Activated naive CD4-positive, alpha-beta T cell treated with Interleukin-2 at 50 U/mL for 16 hours (primary cell): ENCODE measurements at regions not wholly inside any gene's neighbourhood (a gene's known extent, or its start where the extent isn't known, plus 50 kb on each side); places are given as distances from the start of the nearest gene placed in this dataset.

Experiments used
- DNase-seq: peaks from one replicate; pipeline ENCODE4 v3.0.0-alpha.2; 2020

DNA sequence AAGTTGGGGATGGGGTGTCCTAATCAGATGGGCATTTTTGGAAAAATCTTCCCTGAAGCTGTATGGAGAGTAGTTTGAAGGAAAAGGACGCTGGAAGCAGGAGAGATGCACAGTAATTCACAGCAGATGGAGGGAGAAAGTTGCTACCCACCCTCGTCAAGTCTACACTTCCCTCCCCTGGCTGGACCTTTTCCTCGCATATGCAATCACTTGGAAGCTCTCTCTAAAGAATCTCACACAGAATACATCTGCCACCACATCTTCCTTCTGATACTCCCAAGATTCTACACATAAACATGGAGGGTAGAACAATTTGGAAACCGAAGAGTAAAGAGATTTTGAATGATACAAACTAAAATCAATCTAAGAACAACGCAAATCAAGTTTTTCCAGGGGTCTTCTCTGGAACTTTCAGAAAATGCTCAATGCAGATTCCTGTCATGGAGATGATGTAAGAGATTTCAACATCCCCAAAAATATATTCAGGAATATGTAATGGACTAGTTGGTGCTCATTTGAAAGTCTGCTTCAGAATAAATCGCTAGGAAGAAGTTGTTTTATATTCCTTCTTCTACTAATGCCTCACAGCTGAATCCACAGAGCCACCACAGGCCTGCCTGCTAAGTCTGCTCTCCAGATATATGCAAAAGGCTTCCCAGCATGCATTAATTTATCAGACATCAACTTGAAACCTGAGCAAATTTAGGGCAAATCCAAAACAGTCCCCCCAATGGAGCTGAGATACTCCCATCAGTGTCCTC lies 291.5 kb downstream of the LRATD1 start:
- DNase-seq = no peak

DNA sequence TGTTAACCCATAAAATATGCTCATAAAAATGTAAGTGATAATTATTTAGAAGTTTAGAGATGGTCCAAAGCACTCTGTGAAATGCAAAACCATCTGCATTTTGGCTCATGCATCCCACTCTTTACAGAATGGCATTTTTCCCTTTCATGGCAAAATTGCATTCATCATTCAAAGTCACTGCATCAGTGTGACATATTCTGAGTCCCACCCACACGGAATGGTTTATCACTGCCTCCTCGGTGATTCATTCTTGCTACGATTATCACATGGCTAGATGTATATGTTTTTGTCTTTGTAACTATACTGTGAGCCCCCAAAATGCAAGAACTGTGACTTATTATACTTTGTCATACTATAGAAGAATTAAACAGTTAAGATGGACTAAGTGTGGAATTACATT lies 293.0 kb downstream of the LRATD1 start:
- no peak for DNase-seq

DNA sequence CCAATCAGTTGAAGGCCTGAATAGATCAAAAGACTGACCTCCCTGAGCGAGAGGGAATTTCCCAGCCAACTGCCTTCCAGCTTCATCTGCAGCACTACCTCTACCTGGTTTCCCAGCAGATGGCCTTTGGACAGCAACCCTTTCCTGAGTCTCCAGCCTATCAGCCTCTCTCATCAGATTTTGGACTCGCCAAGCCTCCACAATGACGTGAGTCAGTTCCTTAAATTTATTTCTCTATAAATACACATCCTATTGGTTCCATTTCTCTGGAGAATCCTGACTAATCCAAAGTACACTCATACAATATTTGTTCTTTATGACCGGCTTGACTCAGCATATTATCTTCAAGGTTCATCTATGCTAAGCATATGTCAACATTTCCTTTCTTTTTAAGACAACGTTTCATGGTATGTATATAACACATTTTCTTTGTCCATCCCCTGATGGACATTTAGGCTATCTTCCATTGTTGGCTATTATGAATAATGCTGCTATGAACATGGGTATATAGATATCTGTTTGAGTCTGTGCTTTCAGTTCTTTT lies 294.6 kb downstream of the LRATD1 start:
- no peak for DNase-seq

DNA sequence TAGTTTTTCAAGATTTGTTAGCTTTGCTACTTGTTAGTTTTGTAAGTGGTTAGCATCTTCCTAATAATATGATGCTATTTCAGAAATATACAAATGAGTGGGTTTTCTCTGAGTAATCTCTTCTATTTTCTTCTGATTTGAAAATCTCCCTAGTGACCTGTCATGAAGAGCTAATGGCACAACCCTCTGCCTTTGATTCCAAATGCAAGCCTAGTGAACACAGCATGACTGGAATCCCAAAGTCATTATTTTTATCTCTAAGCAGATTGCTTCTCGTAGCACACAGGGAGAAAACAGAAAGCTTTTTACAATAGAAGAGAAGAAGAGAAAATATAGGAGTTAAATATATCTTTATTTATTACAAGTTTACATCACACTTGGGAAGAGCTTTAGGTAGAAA lies 295.5 kb downstream of the LRATD1 start:
- no peak for DNase-seq

DNA sequence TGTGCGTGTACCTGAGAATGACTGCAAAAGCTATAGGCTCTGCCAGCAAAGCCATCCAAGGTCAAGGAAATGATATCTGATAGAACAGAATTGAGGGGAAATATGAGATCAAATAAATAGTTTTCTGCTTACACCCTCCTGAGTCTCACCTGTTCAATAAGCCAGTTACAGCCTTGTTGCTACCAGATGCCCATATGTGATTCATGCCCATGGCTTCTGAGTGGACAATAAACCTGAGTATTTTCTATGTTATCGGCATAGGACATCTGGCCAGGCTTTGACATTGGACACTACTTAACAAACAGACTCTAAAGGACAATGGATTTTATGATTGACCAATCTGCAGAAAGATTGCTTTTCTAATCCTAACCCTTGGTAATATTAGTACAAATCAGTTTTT lies 297.9 kb downstream of the LRATD1 start:
- no peak for DNase-seq

DNA sequence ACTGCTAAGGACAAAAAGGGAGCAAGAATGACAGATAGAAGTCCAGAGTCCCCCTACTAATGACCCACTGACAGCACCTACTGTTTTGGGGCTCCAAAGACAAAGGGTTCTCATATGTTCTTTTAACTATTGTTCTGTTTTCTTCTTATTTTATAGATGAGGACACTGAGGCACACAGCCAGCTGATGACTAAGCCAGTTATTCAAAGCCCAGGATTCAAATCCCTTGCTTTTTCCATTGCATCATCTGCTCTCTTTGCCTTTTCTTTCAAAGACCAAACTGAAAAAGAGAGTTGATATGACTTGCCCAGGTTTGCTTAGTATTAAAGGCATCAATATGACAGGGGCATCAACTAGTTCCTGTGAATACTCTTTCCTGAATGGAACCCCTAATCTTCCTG lies 299.8 kb downstream of the LRATD1 start:
- no peak for DNase-seq

DNA sequence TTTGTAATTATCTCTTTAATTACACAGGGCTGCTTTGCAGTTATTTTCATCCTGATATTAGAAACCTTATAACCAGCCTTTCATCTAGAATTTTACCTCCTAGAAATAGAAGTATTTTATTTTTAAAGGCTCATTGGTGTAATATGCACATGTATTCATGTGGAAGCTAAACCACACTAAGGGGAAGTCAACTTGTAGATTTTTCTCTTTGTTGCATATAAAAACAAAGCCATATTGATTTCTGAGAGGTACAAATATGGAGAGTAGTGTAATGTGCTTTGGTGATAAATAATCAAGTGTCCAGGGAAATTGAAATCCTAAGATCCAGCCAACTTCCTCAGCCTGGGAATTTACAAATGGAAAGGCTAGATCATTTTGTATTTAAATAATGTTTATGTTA lies 301.2 kb downstream of the LRATD1 start:
- no peak for DNase-seq

DNA sequence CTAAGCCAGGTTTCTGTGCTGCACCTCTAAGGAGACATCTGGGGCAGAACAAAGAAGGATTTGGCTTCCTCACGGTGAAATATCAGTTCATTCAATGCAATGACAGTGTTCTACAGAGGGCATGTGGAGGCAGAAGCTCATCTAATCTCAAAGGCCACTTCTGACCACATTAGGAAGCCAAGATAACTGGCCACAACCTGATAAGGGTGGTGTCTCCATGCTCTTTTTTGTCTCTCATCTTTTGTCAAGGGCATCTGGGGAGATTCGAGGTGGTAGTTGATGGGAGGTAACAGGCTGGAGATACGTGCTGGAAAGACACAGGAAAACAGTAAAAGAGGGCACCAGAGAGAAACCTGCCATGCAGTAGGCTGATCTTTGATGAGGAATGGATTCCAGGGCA lies 303.9 kb downstream of the LRATD1 start:
- DNase-seq = no peak

DNA sequence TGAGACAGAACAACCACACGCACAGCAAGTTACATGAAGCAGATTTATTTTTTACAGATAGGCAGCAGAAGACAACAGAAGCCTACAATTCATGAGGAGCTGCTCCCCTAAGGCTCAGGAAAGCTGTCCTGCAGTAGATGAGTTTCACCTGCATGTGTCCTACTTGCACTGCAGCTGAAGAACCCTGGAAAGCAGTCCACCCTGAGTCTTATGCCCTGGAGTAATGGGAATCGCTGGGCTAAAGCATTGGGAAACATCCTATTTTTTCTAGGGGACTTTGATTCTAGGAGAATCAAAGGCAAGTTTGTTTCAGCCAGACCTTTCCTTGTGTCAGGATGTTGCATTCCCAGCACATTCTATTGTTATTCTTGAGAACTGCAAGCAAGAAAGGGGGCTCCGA lies 304.8 kb downstream of the LRATD1 start:
- DNase-seq = no peak

DNA sequence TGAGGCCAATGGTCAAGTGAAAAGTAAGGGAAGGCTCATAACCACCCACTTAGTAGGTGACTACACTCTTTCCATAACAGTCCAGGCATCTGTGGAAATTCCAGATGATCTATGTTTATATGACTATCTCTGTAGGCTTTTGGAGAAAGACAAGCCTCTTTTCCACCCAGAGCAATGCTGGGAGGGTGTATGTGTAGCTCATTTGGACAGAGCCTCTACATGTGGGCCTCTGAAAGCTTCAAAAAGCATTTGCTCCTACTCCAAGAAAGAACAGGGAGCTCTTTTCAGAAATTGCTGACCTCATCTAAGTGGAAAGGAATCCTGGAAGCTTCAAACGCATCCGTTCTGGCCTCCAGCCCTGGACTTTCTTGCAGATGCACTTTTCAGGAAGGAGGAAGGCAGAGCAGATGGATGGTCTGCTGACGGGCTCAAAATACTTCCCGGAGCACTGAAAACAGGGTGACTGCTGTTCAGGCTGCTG lies 308.7 kb downstream of the LRATD1 start:
- no peak for DNase-seq

DNA sequence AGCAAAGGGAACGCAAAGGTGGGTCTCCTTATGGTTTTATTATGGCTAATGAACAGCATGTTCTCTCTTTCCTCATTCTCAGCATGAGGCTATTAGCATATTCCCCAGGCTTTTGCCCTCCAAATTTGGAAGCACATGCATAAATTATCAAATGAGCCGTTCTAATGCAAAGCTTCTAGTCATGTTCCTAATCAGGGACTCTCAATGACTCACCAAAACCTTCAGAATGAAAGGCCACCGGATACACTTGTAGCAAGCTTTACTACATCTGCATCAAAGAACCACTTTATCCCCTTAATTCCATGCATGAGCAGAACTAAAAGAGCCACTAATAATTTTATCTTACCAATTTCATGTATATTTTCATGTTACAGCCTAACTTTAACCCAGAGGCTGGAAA lies 310.5 kb downstream of the LRATD1 start:
- no peak for DNase-seq

DNA sequence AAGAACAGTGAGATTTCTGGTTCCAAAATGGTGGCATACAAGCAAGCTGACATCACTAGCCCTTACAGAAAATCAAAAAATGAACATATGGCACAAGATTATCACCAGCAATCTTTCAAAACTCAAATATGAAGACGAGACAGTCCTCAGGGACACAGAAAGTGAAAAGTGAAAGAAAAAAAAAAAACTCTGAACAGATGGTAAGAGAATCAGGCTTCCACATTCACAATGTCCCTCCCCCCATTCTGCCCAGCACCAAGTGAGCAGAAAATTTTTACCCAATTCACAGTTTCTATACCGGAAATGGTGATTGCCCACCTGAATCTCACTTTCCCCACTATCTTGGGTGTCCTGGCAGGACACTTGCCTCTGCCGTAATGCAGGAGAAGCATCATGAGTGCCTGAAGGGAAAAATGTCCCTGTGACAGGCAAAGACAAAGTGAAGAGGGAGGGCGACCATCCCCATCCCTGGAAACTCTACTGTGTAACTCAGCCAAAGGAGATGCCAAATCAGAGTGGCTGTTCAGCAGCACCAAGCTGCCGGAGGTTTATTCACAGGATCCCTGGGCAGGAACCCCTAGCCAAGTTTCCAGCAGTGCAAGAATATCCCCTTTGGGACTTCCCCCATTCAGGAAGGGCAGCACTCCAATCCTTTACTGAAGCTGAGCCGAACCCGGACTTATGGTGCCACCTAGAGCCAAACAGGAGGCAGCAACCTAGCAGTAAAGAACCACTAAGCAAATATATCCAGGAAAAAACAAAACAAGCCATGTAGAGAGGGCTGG lies 312.2 kb downstream of the LRATD1 start:
- no peak for DNase-seq

DNA sequence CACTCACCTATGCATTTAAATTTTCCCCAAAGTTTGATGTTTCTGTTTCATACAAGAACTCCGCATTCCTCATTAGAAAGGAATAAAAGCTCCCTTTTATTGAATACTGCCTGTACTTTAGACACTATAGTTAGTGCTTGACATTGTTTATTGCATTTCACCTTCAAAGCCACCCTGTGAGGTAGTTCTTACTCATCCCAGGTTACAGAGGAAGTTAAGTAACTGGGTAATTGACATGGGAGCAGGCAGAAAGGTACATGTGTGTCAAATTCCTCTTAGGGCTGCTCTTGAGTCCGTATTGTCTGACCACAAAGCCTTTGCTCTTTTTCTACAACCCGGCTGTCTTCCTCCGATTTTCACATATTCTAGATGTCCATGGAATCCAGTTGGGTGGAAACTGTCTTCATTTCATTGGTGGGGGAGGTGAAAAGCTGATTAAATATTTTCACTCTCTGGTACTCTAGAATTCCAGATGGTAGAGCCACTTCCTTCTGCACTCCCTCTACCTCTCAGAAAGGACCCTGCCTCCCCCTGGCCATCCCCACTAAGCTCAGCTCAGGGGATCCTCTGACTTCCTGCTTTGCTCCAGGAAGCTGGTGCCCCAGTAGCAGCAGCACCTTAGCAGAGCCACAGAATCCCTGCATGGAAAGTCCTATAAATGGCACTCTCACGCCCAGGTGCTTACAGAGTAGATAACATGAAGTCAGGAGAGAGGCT lies 319.2 kb downstream of the LRATD1 start:
- DNase-seq = no peak

DNA sequence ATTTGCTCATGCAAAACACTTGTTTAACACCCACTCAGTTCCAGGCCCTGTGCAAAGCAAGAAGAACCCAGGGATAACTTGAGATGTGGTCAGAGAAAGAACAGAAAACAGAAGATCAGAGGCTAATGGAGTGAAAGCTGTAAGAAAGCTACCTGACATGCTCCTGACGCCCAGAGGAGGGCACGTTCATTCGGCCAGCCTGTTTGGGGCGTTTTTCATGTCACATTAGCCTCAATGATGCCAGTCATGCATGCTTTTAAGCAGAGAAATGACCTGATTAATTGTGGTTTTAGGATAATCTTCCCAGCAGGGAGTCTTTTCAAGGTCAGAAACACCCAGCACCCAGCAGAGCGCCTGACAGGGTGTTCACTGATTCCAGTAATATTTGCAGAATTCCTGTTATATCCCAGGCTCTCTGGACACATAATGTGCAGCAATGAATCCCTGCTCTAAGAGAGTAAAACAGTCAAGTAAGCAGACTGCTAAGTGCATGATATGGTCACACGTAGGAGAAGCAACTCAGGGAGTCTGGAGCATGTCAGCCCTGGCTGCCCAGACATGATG lies 320.0 kb downstream of the LRATD1 start:
- no peak for DNase-seq

DNA sequence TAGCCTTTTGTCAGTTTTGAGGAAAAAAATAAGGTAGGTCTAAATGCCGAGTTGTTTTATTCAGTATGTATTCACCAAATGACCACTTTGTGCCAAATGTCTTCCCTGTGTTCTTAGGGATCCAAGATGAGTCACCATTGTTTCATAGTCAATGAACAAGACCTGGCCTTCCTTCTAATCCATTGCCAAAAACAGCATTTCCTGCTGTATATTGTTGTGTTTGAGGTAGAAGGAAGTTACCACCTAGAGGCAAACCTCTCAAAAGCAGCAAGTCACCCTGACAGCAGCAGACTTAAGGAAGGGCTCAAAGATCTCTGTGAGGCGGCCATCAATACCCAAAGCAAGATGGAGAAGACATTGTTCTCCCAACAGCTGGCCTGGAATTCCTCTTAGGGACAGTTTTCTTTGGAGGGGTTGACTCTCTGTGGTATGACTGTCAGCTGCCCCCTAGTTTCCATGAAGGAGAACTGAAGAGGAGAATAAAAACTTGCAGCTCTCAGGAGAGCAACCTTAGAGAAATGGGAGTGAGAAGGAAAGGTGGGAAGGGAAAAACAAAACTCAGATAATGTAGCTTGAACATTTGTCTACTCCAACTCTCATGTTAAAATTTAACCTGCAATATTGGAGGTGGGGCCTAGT lies 328.3 kb downstream of the LRATD1 start:
- no peak for DNase-seq

DNA sequence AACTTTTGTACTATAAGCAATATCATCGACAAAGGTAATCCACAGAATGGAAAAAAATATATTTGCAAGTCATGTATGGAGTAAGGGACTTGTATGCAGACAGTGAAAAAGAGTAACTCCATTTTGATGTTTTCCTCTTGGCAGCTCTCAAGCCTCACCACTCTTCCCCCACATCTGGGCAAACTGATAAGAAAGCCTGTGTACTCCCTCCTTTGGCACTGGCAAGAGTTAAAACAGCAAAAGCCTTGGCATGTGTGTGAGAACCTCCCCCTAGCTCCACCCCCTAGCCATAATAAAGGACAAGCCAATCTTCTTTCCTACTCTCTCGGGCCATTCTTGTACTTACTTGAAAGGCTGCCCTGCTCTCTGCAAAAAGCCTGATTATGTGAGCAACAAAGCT lies 335.2 kb downstream of the LRATD1 start:
- DNase-seq = no peak

DNA sequence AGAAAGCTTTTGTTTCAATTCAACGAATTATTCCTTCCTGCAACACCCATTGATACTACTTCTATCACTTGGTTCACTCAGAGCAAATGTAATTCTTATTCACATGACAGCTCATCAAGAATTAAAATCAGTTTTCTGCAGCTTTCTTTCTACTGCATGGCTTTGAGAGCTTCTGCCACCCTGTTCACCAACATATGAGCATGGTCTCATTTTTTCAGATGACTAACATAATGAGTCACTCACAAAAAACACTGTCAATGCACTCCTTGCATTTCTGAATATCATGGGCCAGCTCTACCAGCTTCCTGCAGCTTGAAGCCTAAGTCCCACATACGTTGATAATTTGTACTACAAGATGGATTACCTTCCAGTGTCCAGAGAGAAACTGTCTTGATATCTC lies 342.9 kb downstream of the LRATD1 start:
- no peak for DNase-seq

DNA sequence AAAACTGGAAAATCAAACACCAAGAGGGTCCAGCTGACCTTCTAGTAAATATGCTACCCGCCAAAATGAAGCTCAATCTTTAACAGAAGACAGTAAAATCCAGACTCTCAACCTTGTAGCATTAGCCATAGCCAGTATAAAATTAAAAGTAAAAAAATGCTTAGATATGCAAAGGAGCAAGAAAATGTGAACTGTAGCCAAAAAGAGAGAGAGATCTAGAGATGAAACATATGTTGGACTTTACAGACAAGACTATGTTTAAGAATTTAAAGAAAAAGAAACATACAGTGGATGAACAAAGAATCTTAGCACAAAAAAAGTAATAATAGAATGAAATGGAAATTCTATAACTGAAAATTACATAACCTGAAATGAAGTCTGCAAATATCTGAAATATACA lies 344.5 kb downstream of the LRATD1 start:
- no peak for DNase-seq

DNA sequence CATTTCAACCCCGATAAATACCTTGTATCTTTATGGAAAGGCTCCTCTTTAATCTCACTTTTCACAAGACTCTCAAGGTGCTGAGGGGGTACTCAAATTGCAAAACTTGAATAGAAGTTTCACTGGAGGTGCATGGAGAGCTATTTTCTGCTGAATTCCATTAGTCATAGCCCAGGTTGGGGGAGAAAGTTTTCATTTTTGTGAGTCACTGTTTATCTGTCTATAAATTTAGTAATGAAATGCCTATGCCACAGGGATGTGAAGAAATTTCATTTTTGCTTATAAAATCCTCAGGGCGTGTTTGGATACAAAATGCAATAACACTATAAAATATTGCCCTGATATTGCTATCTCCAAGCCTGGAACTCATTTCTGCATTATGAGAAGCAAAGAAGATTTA lies 346.3 kb downstream of the LRATD1 start:
- DNase-seq = no peak

DNA sequence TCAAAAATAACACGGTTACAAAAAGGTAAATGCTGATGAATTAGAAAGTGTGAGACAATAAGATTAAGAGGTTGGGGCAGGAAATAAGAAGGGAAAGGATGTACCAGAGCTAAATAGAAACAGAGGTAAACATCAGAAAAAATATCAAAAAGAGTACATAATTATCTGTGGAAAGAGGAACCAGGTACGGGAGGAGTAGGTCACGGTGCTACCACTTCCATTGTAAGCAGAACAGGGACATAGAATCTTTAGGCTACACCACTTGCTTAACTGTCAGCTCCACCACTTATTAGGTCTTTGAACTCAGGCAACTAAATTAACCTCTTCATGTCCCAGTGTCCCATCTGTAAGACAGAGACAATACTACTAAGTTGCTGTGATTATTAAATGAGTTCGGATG lies 350.3 kb downstream of the LRATD1 start:
- no peak for DNase-seq

DNA sequence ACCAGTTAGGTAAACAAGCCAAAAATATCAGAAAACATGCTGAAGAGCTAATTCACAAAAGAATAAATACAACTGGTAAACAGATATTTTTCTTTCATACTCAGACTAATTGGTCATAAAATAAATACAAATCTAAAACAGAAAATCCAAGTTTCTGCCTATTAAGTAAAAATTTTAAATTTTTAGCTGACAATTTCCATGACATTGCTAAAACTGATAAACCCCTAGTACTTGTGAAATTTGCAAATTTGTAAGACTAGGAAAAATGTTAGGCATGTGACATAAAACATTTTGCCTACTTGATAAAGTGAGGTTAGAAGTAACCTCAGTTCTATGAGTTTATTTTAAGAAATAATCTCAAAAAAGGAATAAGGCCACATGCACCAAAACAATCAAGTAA lies 356.1 kb downstream of the LRATD1 start:
- no peak for DNase-seq

DNA sequence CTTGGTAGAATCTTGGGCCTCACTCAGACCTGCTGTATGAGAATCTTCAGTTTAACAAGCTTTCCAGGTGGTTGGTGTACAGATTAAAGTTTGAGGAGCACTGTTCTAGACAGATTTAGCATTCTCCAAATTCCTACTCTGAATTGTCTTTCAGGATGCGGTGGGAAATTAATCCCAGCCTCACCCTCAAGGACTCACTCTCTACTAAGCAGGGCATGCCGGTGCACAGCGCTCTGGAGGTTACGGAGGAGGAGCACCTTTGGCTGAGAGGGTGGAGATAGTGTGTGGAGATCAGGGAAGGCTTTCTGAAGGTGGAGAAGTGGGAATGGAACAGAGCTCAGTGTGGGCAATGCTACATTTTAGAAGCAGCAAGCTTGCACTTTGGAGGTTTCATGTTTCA lies 359.2 kb downstream of the LRATD1 start:
- DNase-seq = no peak

DNA sequence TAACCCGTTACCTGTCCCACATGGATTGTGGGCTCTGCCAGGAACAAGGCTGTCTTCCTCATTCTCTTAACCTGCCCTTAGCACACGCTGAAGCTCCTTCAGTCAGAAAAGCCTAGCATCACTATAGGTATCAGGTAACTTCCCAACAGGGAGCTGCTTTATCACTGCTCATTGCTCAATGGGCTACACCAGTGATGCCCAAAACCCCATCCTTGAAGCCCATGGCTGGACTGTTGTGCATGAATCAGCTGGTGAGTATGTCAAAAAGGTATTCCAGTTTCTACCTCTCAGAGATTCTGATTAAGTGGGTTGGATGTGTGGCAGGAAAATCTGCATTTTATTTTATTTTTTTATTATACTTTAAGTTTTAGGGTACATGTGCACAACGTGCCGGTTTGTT lies 362.2 kb downstream of the LRATD1 start:
- DNase-seq = no peak
